ENCODE measurements at regions not wholly inside any gene's neighbourhood (a gene's known extent, or its start where the extent isn't known, plus 50 kb on each side); places are given as distances from the start of the nearest gene placed in this dataset.
A peak's percentile ranks its signal among the peaks of the same experiment; 100 is the strongest.

GRCh38 chr11:34756591-34756990, 135.7 kb downstream of the EHF start:
- no peak for DNase-seq (ENCODE audit: low spot score)
- H3K27ac Mint-ChIP-seq (ENCODE audit: unreplicated experiment) = no peak overlapping the region
- no peak for TF ChIP-seq CTCF (IDR thresholded peaks at IDR 0.05)
- peaks cover 2% of the 10 kb centered on the region for H3K4me1 Mint-ChIP-seq (ENCODE audit: low read depth)
- no peak overlapping the region for H3K4me3 Mint-ChIP-seq (ENCODE audit: unreplicated experiment)
- peaks cover 18% of the 10 kb centered on the region for H3K36me3 Mint-ChIP-seq (ENCODE audit: low read depth)
- peaks cover 7% of the 10 kb centered on the region for H3K9me3 Mint-ChIP-seq (ENCODE audit: low read depth)
- H3K27me3 Mint-ChIP-seq (ENCODE audit: low read depth) = no peaks in the 10 kb centered on the region

DNA sequence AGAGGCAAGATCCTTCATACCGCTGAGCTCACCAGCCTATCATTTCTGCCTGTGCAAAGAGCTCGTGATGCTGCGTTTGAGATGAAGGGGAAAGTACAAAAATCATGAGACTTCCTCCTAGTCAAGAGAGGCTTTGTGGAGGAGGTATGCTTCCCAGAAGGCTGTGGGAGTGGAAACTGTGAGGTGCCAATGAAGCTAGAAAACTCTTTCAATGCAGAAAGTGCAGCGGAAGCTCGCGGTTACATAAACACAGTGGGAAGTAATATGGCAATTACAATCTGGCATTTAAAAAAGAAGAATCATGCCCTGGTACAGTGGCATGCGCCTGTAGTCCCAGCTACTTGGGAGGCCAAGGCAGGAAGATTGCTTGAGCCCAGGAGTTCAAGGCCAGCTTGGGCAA, 134.8 kb downstream of the EHF start:
- DNase-seq (ENCODE audit: low spot score) = no peak
- peaks cover 11% of the 10 kb centered on the region for H3K4me1 Mint-ChIP-seq (ENCODE audit: low read depth)
- no peak for TF ChIP-seq CTCF (IDR thresholded peaks at IDR 0.05)
- peaks cover 18% of the 10 kb centered on the region for H3K36me3 Mint-ChIP-seq (ENCODE audit: low read depth)
- no peaks in the 10 kb centered on the region for H3K27me3 Mint-ChIP-seq (ENCODE audit: low read depth)
- no peak overlapping the region for H3K4me3 Mint-ChIP-seq (ENCODE audit: unreplicated experiment)
- peaks cover 7% of the 10 kb centered on the region for H3K9me3 Mint-ChIP-seq (ENCODE audit: low read depth)
- H3K27ac Mint-ChIP-seq (ENCODE audit: unreplicated experiment) = no peak overlapping the region

DNA sequence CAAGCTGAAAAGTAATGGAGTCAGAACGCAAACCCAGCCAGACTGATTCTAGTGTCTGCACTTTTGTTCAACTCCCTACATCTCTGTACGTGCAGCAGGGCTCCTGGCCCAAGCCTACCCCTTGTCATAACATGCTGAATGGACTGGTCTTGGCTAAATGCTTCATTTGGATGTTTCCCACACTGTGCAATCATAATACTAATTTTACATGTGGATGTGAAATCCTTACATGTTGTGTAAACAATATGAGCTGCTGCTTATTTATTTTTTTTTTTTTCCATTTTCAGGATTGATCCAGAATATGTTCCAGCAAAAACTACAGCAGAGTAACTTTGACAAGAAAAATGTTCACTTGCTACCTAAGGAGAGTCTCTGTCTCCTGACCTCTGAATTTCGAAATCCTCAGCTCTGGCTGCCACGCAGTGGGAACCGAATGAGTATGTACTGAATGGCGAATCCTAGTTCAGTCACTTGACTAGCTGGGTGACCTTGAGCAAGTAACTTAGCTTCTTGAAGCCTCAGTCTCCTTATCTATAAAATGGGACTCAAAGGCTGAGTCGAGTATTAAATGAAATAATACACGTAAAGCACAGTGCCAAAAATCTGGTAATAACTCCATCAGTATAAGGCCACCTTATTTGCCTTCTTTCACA, 133.4 kb downstream of the EHF start:
- Mint-ChIP-seq H3K27me3 (ENCODE audit: low read depth) (no peaks in the 10 kb centered on the region), H3K9me3 (ENCODE audit: low read depth) (peaks cover 2% of the 10 kb centered on the region), H3K4me1 (ENCODE audit: low read depth) (peaks cover 21% of the 10 kb centered on the region), H3K4me3 (ENCODE audit: unreplicated experiment) (no peak overlapping the region), H3K27ac (ENCODE audit: unreplicated experiment) (no peak overlapping the region), H3K36me3 (ENCODE audit: low read depth) (peaks cover 14% of the 10 kb centered on the region)
- no peak for DNase-seq (ENCODE audit: low spot score)
- no peak for TF ChIP-seq CTCF (IDR thresholded peaks at IDR 0.05)

GRCh38 chr11:34750692-34751405, 130.0 kb downstream of the EHF start:
- Mint-ChIP-seq H3K4me3 (ENCODE audit: unreplicated experiment) (no peak overlapping the region), H3K27ac (ENCODE audit: unreplicated experiment) (peak overlapping the region; percentile 87), H3K4me1 (ENCODE audit: low read depth) (peaks cover 21% of the 10 kb centered on the region), H3K9me3 (ENCODE audit: low read depth) (no peaks in the 10 kb centered on the region), H3K27me3 (ENCODE audit: low read depth) (no peaks in the 10 kb centered on the region), H3K36me3 (ENCODE audit: low read depth) (peaks cover 5% of the 10 kb centered on the region)
- no peak for DNase-seq (ENCODE audit: low spot score)
- no peak for TF ChIP-seq CTCF (IDR thresholded peaks at IDR 0.05)

GRCh38 chr11:34749666-34750659, 129.1 kb downstream of the EHF start:
- peak overlapping the region; percentile 87 for H3K27ac Mint-ChIP-seq (ENCODE audit: unreplicated experiment)

More at GRCh38 chr11:34749666-34750659, 129.1 kb downstream of the EHF start:
- no peaks in the 10 kb centered on the region for H3K9me3 Mint-ChIP-seq (ENCODE audit: low read depth)
- H3K4me1 Mint-ChIP-seq (ENCODE audit: low read depth) = peaks cover 21% of the 10 kb centered on the region
- no peaks in the 10 kb centered on the region for H3K27me3 Mint-ChIP-seq (ENCODE audit: low read depth)
- H3K36me3 Mint-ChIP-seq (ENCODE audit: low read depth) = peaks cover 2% of the 10 kb centered on the region
- DNase-seq (ENCODE audit: low spot score) = no peak
- H3K4me3 Mint-ChIP-seq (ENCODE audit: unreplicated experiment) = no peak overlapping the region
- no peak for TF ChIP-seq CTCF (IDR thresholded peaks at IDR 0.05)

Measured in chondrocyte (in vitro differentiated cells).